ENCODE measurements at regions not wholly inside any gene's neighbourhood (a gene's known extent, or its start where the extent isn't known, plus 50 kb on each side); places are given as distances from the start of the nearest gene placed in this dataset.

- WGBS, 4 donors = 79 to 88% (median 86%) methylated on average over 1 of the region's 1 CpG
- intact Hi-C loops (cut with DNase I) = no loop called here
- no peak for ATAC-seq
Observed at GRCh38 chr9:105854026-105854782, 159.9 kb downstream of the TMEM38B start.

GRCh38 chr9:105854783-105855724 is 160.7 kb downstream of the TMEM38B start:
- no peak overlapping the region for H3K4me3 ChIP-seq
- no peaks in the 10 kb centered on the region for H3K27me3 ChIP-seq
- no peaks in the 10 kb centered on the region for H3K9me3 ChIP-seq
- TF ChIP-seq POLR2A (IDR thresholded peaks at IDR 0.05) (no peak), CTCF (IDR thresholded peaks at IDR 0.05) (no peak)
- DNase-seq (no peak), ATAC-seq (peak in 1 of 4 donors; percentile 44)
- H3K4me1 ChIP-seq = peaks cover 0 to 4% (median 0%) of the 10 kb centered on the region in 12 donors
- H3K27ac ChIP-seq = no peak overlapping the region
- H3K36me3 ChIP-seq = no peaks in the 10 kb centered on the region
- intact Hi-C loops (cut with DNase I) = no loop called here
- 62 to 89% (median 67%) methylated on average over 3 of the region's 3 CpGs for WGBS, 4 donors

More at GRCh38 chr9:105854026-105854782, 159.9 kb downstream of the TMEM38B start:
- no peaks in the 10 kb centered on the region for H3K27me3 ChIP-seq
- H3K4me3 ChIP-seq = no peak overlapping the region
- peaks cover 0 to 4% (median 0%) of the 10 kb centered on the region in 12 donors for H3K4me1 ChIP-seq
- no peak overlapping the region for H3K27ac ChIP-seq
- H3K9me3 ChIP-seq = no peaks in the 10 kb centered on the region
- H3K36me3 ChIP-seq = no peaks in the 10 kb centered on the region
- TF ChIP-seq CTCF (IDR thresholded peaks at IDR 0.05) (no peak), POLR2A (IDR thresholded peaks at IDR 0.05) (no peak)
- DNase-seq = no peak

- H3K27me3 ChIP-seq = no peaks in the 10 kb centered on the region
- peaks cover 0 to 4% (median 0%) of the 10 kb centered on the region in 12 donors for H3K4me1 ChIP-seq
- no peaks in the 10 kb centered on the region for H3K36me3 ChIP-seq
- no peak overlapping the region for H3K27ac ChIP-seq
- no peak overlapping the region for H3K4me3 ChIP-seq
- intact Hi-C loops (cut with DNase I) = no loop called here
- no peaks in the 10 kb centered on the region for H3K9me3 ChIP-seq
- TF ChIP-seq POLR2A (IDR thresholded peaks at IDR 0.05) = no peak
- no peak for DNase-seq
- no peak for ATAC-seq
- WGBS, 4 donors = 79 to 88% (median 87%) methylated on average over 3 of the region's 3 CpGs
Observed at GRCh38 chr9:105855987-105856386, 161.6 kb downstream of the TMEM38B start.

GRCh38 chr9:105858006-105858690 is 163.8 kb downstream of the TMEM38B start:
- no peak for ATAC-seq
- no peak overlapping the region for H3K27ac ChIP-seq
- peaks cover 0 to 4% (median 0%) of the 10 kb centered on the region in 12 donors for H3K4me1 ChIP-seq
- 52 to 77% (median 62%) methylated on average over 1 of the region's 1 CpG for WGBS, 4 donors
- no peaks in the 10 kb centered on the region for H3K9me3 ChIP-seq
- no peaks in the 10 kb centered on the region for H3K36me3 ChIP-seq
- H3K27me3 ChIP-seq = no peaks in the 10 kb centered on the region
- no peak overlapping the region for H3K4me3 ChIP-seq
- no peak for DNase-seq
- intact Hi-C loops (cut with DNase I) = no loop called here
- TF ChIP-seq POLR2A (IDR thresholded peaks at IDR 0.05) (no peak), CTCF (IDR thresholded peaks at IDR 0.05) (no peak)

Data from heart left ventricle (tissue), 16 donors.